ENCODE measurements at regions not wholly inside any gene's neighbourhood (a gene's known extent, or its start where the extent isn't known, plus 50 kb on each side); places are given as distances from the start of the nearest gene placed in this dataset.

DNA sequence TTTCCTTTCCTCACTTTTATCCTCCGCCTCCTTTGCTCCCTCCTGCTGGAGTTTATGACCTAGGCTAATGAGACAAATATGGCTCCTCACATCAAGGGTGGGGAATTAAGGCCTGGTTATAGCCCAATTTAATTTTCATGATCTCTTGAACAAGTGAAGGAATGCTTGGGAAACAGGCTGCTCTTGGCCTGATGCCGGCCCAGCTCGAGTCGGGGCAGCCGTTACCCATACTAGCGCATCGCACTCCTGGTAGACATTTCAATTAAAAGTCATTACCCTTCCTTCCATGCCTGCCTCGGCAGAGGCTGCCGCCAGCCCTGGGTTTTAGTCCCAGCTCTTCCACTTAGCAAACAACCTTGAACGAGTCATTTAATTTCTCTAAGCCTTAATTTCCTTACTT is 425.7 kb downstream of the TMEM38B start:
- TF ChIP-seq NFIC (IDR thresholded peaks at IDR 0.05) (no peak), EP300 (IDR thresholded peaks at IDR 0.05; ENCODE audit: borderline replicate concordance) (no peak), TEAD4 (IDR thresholded peaks at IDR 0.05) (no peak), TAF1 (IDR thresholded peaks at IDR 0.05; ENCODE audit: low read depth) (no peak), TCF12 (IDR thresholded peaks at IDR 0.05; ENCODE audit: low read depth) (no peak), EGR1 (IDR thresholded peaks at IDR 0.05) (no peak), ZBTB7A (IDR thresholded peaks at IDR 0.05; ENCODE audit: low read depth) (no peak), CREB1 (IDR thresholded peaks at IDR 0.05; ENCODE audit: low read depth) (no peak), YY1 (IDR thresholded peaks at IDR 0.05; ENCODE audit: low read depth) (no peak)
- TF ChIP-seq, protein P1, sequence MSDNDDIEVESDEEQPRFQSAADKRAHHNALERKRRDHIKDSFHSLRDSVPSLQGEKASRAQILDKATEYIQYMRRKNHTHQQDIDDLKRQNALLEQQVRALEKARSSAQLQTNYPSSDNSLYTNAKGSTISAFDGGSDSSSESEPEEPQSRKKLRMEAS (IDR thresholded peaks at IDR 0.05), result no peak
- TF ChIP-seq, protein P2, sequence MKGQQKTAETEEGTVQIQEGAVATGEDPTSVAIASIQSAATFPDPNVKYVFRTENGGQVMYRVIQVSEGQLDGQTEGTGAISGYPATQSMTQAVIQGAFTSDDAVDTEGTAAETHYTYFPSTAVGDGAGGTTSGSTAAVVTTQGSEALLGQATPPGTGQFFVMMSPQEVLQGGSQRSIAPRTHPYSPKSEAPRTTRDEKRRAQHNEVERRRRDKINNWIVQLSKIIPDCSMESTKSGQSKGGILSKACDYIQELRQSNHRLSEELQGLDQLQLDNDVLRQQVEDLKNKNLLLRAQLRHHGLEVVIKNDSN (IDR thresholded peaks at IDR 0.05), result no peak

DNA sequence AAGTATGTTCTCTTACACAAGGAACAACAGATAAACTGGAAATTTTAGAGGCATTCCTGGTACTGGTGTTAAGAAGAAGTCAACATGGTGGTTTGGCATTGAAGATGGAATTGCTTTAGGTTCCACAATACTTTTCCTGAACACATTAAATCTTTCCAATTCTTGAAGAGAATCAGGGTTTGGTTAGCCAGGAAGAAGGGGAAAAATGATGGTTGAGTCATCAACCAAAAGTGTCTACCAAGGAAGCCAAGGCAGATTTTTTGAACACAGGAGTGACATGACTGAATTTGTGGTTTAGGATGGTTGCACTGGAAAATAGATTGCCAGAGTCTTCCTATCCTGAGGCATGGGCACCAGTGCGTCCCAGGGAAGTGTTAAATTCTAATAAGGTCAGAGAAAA is 433.4 kb downstream of the TMEM38B start:
- TF ChIP-seq EGR1 (IDR thresholded peaks at IDR 0.05) (no peak), FOXM1 (IDR thresholded peaks at IDR 0.05; ENCODE audit: borderline replicate concordance, low read depth) (no peak), ZBTB7A (IDR thresholded peaks at IDR 0.05; ENCODE audit: low read depth) (no peak), TCF12 (IDR thresholded peaks at IDR 0.05; ENCODE audit: low read depth) (no peak), CEBPB (IDR thresholded peaks at IDR 0.05) (no peak), TAF1 (IDR thresholded peaks at IDR 0.05; ENCODE audit: low read depth) (no peak), NFIC (IDR thresholded peaks at IDR 0.05) (no peak), YY1 (IDR thresholded peaks at IDR 0.05; ENCODE audit: low read depth) (no peak), EP300 (IDR thresholded peaks at IDR 0.05; ENCODE audit: borderline replicate concordance) (no peak)
- TF ChIP-seq, protein P3, sequence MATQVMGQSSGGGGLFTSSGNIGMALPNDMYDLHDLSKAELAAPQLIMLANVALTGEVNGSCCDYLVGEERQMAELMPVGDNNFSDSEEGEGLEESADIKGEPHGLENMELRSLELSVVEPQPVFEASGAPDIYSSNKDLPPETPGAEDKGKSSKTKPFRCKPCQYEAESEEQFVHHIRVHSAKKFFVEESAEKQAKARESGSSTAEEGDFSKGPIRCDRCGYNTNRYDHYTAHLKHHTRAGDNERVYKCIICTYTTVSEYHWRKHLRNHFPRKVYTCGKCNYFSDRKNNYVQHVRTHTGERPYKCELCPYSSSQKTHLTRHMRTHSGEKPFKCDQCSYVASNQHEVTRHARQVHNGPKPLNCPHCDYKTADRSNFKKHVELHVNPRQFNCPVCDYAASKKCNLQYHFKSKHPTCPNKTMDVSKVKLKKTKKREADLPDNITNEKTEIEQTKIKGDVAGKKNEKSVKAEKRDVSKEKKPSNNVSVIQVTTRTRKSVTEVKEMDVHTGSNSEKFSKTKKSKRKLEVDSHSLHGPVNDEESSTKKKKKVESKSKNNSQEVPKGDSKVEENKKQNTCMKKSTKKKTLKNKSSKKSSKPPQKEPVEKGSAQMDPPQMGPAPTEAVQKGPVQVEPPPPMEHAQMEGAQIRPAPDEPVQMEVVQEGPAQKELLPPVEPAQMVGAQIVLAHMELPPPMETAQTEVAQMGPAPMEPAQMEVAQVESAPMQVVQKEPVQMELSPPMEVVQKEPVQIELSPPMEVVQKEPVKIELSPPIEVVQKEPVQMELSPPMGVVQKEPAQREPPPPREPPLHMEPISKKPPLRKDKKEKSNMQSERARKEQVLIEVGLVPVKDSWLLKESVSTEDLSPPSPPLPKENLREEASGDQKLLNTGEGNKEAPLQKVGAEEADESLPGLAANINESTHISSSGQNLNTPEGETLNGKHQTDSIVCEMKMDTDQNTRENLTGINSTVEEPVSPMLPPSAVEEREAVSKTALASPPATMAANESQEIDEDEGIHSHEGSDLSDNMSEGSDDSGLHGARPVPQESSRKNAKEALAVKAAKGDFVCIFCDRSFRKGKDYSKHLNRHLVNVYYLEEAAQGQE (IDR thresholded peaks at IDR 0.05; ENCODE audit: low read depth), result no peak

DNA sequence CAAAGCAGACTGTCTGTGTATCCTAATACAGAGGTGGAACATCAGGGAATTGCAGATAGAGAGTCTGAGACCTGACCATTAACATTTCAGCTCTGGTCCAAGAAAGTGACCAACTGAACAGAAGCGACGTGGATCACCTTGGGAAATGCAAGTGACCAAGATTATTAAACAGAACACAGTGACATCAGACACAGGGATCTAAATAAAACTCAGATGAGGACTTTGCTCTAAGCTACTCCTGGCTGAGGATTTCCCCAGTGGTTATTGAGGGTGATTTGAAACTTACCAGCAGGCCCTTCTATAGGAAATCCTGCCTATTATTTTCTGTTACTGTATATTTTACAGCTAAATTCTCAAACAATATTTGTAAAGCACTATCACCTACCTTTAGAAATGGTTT is 436.0 kb downstream of the TMEM38B start:
- TF ChIP-seq, protein P1 (IDR thresholded peaks at IDR 0.05), result no peak
- no peak for TF ChIP-seq NFIC (IDR thresholded peaks at IDR 0.05)
- TF ChIP-seq EGR1 (IDR thresholded peaks at IDR 0.05), result no peak
- no peak for TF ChIP-seq YY1 (IDR thresholded peaks at IDR 0.05; ENCODE audit: low read depth)
- TF ChIP-seq TCF12 (IDR thresholded peaks at IDR 0.05; ENCODE audit: low read depth), result no peak
- no peak for TF ChIP-seq TEAD4 (IDR thresholded peaks at IDR 0.05)
- no peak for TF ChIP-seq EP300 (IDR thresholded peaks at IDR 0.05; ENCODE audit: borderline replicate concordance)
- no peak for TF ChIP-seq TAF1 (IDR thresholded peaks at IDR 0.05; ENCODE audit: low read depth)
- no peak for TF ChIP-seq RAD21 (IDR thresholded peaks at IDR 0.05; ENCODE audit: low read depth)
- TF ChIP-seq, protein P2 (IDR thresholded peaks at IDR 0.05), result no peak
- no peak for TF ChIP-seq FOXM1 (IDR thresholded peaks at IDR 0.05; ENCODE audit: borderline replicate concordance, low read depth)
- TF ChIP-seq, protein P3 (IDR thresholded peaks at IDR 0.05; ENCODE audit: low read depth), result no peak
- TF ChIP-seq CREB1 (IDR thresholded peaks at IDR 0.05; ENCODE audit: low read depth), result no peak
- no peak for TF ChIP-seq ZBTB7A (IDR thresholded peaks at IDR 0.05; ENCODE audit: low read depth)
- no peak for TF ChIP-seq CEBPB (IDR thresholded peaks at IDR 0.05)

DNA sequence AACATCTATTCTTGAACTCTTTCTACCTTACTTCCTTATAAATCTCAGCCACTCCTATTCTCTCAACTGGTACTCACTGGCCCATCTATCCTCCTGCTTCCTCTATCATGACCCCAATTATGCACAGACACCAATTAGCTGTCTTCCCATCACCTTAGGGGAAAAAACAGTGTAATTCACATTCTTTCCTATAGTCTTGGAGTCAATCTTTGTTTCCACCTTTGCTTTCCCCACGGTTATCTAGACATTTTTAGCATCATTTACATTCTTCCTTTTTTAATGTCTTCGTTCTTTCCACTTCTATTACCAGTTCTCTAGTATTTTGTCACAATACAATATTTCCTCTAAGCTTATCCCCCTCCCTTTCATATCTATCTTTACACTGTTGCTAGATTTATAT is 449.4 kb downstream of the TMEM38B start:
- no peak for TF ChIP-seq NFIC (IDR thresholded peaks at IDR 0.05)
- TF ChIP-seq TAF1 (IDR thresholded peaks at IDR 0.05; ENCODE audit: low read depth), result no peak
- TF ChIP-seq FOXM1 (IDR thresholded peaks at IDR 0.05; ENCODE audit: borderline replicate concordance, low read depth), result no peak
- no peak for TF ChIP-seq RAD21 (IDR thresholded peaks at IDR 0.05; ENCODE audit: low read depth)

DNA sequence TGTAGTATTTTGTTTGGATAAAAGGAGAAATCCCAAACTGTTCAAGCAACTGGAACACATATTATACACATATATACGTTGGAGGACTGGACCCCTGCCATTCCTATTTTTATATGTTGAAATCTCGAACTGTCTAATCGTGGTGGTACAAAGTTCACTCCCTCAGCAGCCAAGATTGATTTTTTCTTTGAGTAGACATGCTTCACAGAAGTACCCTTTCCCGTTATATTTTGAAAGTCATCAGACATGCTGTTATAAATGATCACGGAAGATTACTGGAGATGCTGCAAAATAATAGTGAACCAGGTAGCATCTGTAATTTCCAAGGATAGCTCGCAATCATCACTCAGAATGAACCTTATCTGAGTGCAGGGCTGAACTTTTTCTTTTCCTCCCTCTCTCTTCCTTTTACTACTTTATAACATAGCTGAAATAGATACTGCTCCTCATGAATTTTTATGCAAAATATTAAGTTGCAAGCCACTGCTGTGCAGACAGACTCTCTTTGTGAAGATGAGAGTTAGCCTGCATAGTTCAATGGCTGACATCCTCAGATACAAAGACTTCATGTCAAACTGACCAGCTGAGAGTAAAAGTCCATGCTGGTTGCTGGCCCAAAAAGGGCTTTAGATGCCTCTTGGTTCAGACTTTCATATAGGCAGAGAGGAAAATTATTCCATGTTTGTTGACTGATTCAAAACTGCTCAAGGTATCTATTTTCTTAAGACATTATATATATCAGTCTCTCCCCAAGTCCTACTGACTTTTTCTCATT is 451.9 kb downstream of the TMEM38B start:
- TF ChIP-seq, protein P2 (IDR thresholded peaks at IDR 0.05), result no peak
- no peak for TF ChIP-seq ZBTB7A (IDR thresholded peaks at IDR 0.05; ENCODE audit: low read depth)
- TF ChIP-seq TEAD4 (IDR thresholded peaks at IDR 0.05), result no peak
- TF ChIP-seq RAD21 (IDR thresholded peaks at IDR 0.05; ENCODE audit: low read depth), result no peak
- TF ChIP-seq TAF1 (IDR thresholded peaks at IDR 0.05; ENCODE audit: low read depth), result no peak
- no peak for TF ChIP-seq EGR1 (IDR thresholded peaks at IDR 0.05)
- TF ChIP-seq, protein P3 (IDR thresholded peaks at IDR 0.05; ENCODE audit: low read depth), result no peak
- TF ChIP-seq TCF12 (IDR thresholded peaks at IDR 0.05; ENCODE audit: low read depth), result no peak
- TF ChIP-seq YY1 (IDR thresholded peaks at IDR 0.05; ENCODE audit: low read depth), result no peak
- TF ChIP-seq NFIC (IDR thresholded peaks at IDR 0.05), result no peak
- no peak for TF ChIP-seq FOXM1 (IDR thresholded peaks at IDR 0.05; ENCODE audit: borderline replicate concordance, low read depth)
- TF ChIP-seq EP300 (IDR thresholded peaks at IDR 0.05; ENCODE audit: borderline replicate concordance), result no peak
